KMS-11 (cell line): ENCODE measurements at regions not wholly inside any gene's neighbourhood (a gene's known extent, or its start where the extent isn't known, plus 50 kb on each side); places are given as distances from the start of the nearest gene placed in this dataset.

Experiments
- H2AFZ ChIP-seq: fragments of 200-600 bp; sonication (generic); 2 replicates; pipeline ENCODE4 v1.6.1; 2016; ENCODE audit warnings: antibody characterized with exemption, mixed run types, low read depth
- H3K27ac ChIP-seq: fragments of 200-600 bp; sonication (generic); 2 replicates; pipeline ENCODE4 v1.6.1; 2016; ENCODE audit warnings: mild to moderate bottlenecking, mixed run types
- H3K27me3 ChIP-seq: fragments of 200-600 bp; sonication (generic); 2 replicates; pipeline ENCODE4 v1.6.1; 2017; ENCODE audit warnings: mild to moderate bottlenecking, low read depth, mixed run types, moderate library complexity; ENCODE audit not compliant: insufficient read depth
- H3K36me3 ChIP-seq: fragments of 200-600 bp; sonication (generic); 2 replicates; pipeline ENCODE4 v1.6.1; 2017; ENCODE audit warnings: mild to moderate bottlenecking, mixed run types; ENCODE audit not compliant: insufficient read depth
- H3K4me1 ChIP-seq: fragments of 200-600 bp; sonication (generic); 2 replicates; pipeline ENCODE4 v1.6.1; 2016; ENCODE audit warnings: mild to moderate bottlenecking, low read depth, mixed run types; ENCODE audit not compliant: poor library complexity, severe bottlenecking
- H3K4me2 ChIP-seq: fragments of 200-600 bp; sonication (generic); 2 replicates; pipeline ENCODE4 v1.7.0; 2016; ENCODE audit warnings: mild to moderate bottlenecking, mixed run types
- H3K4me3 ChIP-seq: fragments of 200-600 bp; sonication (generic); IDR thresholded peaks from 2 replicates; pipeline ENCODE4 v1.6.1; 2017; ENCODE audit warnings: low read depth, low read length, mixed read lengths; ENCODE audit not compliant: insufficient read depth
- H3K79me2 ChIP-seq: fragments of 200-600 bp; sonication (generic); 2 replicates; pipeline ENCODE4 v1.6.1; 2016; ENCODE audit warnings: low read depth, mixed run types; ENCODE audit not compliant: insufficient read depth
- H3K9ac ChIP-seq: fragments of 200-600 bp; sonication (generic); 2 replicates; pipeline ENCODE4 v1.6.1; 2016; ENCODE audit warnings: mild to moderate bottlenecking, mixed run types
- H4K20me1 ChIP-seq: fragments of 200-600 bp; sonication (generic); 2 replicates; pipeline ENCODE4 v1.6.1; 2016; ENCODE audit warnings: mild to moderate bottlenecking, mixed run types; ENCODE audit not compliant: insufficient read depth
- CTCF ChIP-seq: fragments of 200-600 bp; sonication (generic); conservative IDR thresholded peaks from 2 replicates; pipeline ENCODE4 v1.6.1; 2017; ENCODE audit warnings: low read depth, mild to moderate bottlenecking, antibody characterized with exemption, low read length, moderate library complexity, mixed read lengths

DNA sequence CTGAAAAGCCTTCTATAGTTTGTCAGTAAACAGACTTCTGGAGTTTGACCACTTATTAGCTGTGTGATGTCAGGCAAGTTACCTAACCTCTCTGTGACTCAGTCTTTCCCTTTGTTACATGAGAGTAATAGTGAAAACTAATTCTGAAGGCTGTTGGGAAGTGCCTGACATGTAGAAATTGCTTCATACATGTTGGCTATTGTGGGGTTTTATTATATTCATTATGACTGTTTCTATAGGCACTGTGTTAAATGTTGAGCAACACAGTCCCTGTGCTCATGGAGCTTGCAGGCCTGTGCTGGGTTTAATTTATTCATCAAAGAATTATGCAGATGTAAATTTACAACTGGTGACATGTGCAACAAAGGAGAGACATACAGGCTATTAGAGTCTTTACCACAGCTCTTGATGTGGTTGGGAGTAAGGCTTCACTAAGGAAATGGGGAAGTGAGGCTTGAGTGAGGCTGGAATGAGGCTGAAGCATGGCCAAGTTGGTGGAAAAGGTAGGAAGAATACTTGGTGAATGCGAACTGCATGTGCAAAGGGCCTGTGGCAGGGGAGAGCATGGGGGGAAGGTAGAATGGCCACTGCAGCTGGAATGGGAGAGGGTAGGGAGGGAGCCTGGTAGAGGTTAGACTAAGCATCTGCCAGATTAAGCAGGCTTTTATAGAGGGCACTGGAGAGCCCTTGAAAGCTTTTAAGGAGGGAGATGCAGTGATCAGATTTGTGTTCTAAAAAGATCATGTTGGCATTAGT is 236.4 kb upstream of the CRY1 start:
- TF ChIP-seq CTCF, result no peak
- no peaks in the 10 kb centered on the region for H3K79me2 ChIP-seq
- no peaks in the 10 kb centered on the region for H3K27me3 ChIP-seq
- H2AFZ ChIP-seq, result no peak overlapping the region
- no peak overlapping the region for H3K27ac ChIP-seq
- no peaks in the 10 kb centered on the region for H3K4me1 ChIP-seq
- no peaks in the 10 kb centered on the region for H4K20me1 ChIP-seq
- H3K9ac ChIP-seq, result no peak overlapping the region
- no peak overlapping the region for H3K4me2 ChIP-seq
- no peaks in the 10 kb centered on the region for H3K36me3 ChIP-seq
- H3K4me3 ChIP-seq, result no peak overlapping the region

- Histone ChIP-seq H3K4me1 (no peaks in the 10 kb centered on the region), H2AFZ (no peak overlapping the region), H3K4me3 (no peak overlapping the region), H3K27ac (no peak overlapping the region), H3K79me2 (no peaks in the 10 kb centered on the region), H4K20me1 (no peaks in the 10 kb centered on the region), H3K4me2 (no peak overlapping the region), H3K9ac (no peak overlapping the region), H3K36me3 (no peaks in the 10 kb centered on the region), H3K27me3 (no peaks in the 10 kb centered on the region)
- no peak for TF ChIP-seq CTCF
Measured at GRCh38 chr12:107330831-107331431, 237.6 kb upstream of the CRY1 start.

- Histone ChIP-seq H3K4me3 (no peak overlapping the region), H3K4me1 (no peaks in the 10 kb centered on the region), H2AFZ (no peak overlapping the region), H3K9ac (no peak overlapping the region), H3K27ac (no peak overlapping the region), H3K36me3 (no peaks in the 10 kb centered on the region), H3K4me2 (no peak overlapping the region), H3K79me2 (no peaks in the 10 kb centered on the region), H4K20me1 (no peaks in the 10 kb centered on the region), H3K27me3 (no peaks in the 10 kb centered on the region)
- TF ChIP-seq CTCF, result no peak
Measured at GRCh38 chr12:107331471-107331870, 238.1 kb upstream of the CRY1 start.

GRCh38 chr12:107331912-107332311 is 238.6 kb upstream of the CRY1 start:
- Histone ChIP-seq H3K9ac (no peak overlapping the region), H3K27me3 (no peaks in the 10 kb centered on the region), H2AFZ (no peak overlapping the region), H3K4me3 (no peak overlapping the region), H3K79me2 (no peaks in the 10 kb centered on the region), H3K4me2 (no peak overlapping the region), H3K36me3 (no peaks in the 10 kb centered on the region), H4K20me1 (no peaks in the 10 kb centered on the region), H3K4me1 (no peaks in the 10 kb centered on the region), H3K27ac (no peak overlapping the region)
- no peak for TF ChIP-seq CTCF
